GM19238 (cell line): ENCODE measurements at regions not wholly inside any gene's neighbourhood (a gene's known extent, or its start where the extent isn't known, plus 50 kb on each side); places are given as distances from the start of the nearest gene placed in this dataset.
"Not testable (repeated sequence)": the region's sequence is repeated elsewhere in the genome, so short reads cannot be mapped to it uniquely, and the experiment has no call there.

ENCODE experiments used
- DNase-seq: peaks from one replicate; pipeline ENCODE4 v3.0.0; 2011; ENCODE audit warnings: low spot score; ENCODE audit not compliant: insufficient read length

- DNase-seq = not testable (repeated sequence)
Measured at GRCh38 chr6:86872810-86873209, 64.5 kb upstream of the HTR1E start.

- DNase-seq = no peak
Measured at GRCh38 chr6:86871681-86872080, 65.6 kb upstream of the HTR1E start.

DNA sequence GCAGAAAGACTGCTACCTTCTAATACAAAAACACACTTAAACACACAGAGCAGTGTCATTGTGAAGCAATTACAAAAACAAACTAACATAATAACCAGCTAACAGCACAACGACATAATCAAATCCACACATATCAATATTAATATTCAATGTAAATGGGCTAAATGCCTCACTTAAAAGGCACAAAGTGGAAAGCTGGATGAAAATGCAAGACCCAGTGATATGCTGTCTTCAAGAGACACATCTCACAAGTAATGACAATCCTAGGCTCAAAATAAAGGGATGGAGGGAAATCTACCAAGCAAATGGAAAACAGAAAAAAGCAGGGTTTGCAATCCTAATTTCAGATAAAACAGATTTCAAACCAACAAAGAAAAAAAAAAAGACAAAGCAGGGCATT is 67.8 kb upstream of the HTR1E start:
- no peak for DNase-seq

DNA sequence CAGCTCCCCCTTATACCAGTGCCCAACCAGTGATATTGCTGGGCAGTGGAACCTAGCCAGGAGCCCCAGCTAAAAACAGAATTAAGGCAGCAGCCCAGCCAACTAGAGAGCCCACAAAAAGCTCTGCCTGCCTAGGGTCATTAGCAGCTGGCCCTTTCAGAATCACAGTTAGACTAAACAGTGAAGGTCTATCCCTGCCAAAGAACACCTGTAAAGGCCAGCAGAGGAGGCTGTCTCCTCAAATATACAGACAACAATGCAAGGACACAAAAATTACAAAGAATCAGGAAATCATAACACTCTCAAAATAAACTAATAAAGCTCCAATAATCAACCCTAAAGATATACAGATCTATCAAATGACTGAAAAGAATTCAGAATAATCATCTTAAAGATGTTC is 77.8 kb upstream of the HTR1E start:
- no peak for DNase-seq

GRCh38 chr6:86858970-86859369 is 78.4 kb upstream of the HTR1E start:
- DNase-seq = no peak

- DNase-seq = no peak
Measured at GRCh38 chr6:86857783-86858182, 79.5 kb upstream of the HTR1E start.

GRCh38 chr6:86856937-86857563 is 80.3 kb upstream of the HTR1E start:
- DNase-seq = no peak

DNA sequence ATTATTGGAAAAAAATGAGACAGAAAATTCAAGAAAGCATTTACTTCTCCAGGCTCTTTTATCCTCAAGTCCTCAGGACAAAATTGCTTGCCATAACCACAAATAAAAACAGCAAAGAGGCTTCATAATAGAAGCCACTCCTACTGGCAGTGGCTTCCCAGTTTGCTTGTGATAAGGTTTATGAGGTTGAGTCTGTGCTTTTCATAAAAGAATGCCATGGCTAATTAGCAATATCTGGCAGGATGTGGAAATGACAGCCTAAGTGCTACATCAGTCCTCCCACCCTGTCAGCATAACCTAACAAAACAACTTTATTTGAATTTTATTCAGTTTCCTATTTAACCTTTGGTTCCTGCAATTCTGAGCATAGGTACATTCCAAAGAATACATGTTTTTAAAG is 80.9 kb upstream of the HTR1E start:
- DNase-seq = no peak

- DNase-seq = no peak
Measured at GRCh38 chr6:86848986-86849385, 88.3 kb upstream of the HTR1E start.

DNA sequence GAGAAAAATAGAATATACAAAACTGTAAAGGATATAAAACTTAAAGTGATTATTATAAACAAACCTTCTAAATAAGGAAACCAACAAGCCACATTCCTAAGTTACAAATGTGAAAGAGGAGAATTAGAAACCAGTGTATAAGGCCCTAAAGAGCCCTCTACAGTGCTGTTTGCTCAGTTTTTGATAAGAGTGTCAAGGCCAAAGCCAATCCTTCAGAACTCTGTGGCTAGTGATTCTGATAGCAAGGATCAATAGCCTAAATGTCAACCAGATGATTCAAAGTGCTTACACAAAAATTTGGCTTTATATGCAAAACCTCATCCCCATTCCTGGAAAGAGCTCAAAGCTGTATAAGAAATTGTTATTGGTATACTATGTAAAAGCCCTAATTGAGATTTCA is 104.6 kb upstream of the HTR1E start:
- DNase-seq = no peak

GRCh38 chr6:86825436-86825835 is 111.9 kb upstream of the HTR1E start:
- no peak for DNase-seq

DNA sequence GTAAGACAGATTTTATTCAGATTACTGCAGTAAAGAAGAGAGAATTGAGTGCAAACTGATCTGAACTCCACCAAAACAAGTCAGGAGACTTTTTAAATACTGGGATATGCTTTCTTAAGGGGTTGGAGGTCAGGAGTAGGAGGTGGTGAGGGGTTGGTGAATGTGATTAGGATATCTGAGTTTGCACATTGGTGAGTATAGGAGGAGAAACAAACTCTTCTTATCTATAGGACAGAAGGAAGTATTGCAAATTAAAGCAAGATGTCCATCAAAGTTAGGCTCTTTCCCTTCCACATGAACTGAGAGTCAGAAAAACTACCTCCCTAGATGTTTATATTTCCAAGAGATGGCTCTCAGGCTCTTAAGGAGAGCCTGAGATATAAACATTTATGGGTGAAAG is 114.6 kb upstream of the HTR1E start:
- no peak for DNase-seq

DNA sequence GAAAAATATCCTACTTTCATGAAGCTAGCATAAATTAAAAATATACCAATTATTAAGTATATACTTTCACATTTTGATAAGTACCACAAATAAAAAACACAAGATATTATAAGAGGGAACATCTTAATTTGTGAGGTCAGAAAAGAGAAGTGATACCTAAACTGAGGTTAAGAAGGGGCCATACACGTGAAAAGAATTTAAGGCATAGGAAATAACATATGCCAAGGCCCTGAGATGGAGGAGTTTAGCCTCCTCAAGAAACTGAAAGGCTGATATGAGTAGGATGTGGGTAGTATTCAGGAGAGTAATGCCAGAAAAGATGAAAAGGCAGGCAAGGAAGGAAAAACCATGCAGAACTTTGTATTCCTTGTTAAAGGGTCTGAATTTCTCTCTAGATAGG is 116.6 kb upstream of the HTR1E start:
- no peak for DNase-seq

DNA sequence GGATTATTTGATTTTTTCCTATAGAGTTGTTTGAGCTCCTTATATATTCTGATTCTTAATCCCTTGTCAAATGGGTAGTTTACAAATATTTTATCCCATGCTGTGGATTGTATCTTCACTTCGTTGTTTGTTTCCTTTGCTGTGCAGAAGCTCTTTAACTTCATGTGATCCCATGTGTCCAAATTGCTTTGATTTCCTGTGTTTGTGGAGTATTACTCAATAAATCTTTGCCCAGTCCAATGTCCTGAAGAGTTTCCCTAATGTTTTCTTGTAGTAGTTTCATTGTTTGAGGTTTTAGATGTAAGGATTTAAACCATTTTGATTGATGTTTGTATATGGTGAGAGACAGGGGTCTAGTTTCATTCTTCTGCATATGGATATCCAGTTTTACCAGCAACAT is 143.7 kb upstream of the HTR1E start:
- DNase-seq = no peak

DNA sequence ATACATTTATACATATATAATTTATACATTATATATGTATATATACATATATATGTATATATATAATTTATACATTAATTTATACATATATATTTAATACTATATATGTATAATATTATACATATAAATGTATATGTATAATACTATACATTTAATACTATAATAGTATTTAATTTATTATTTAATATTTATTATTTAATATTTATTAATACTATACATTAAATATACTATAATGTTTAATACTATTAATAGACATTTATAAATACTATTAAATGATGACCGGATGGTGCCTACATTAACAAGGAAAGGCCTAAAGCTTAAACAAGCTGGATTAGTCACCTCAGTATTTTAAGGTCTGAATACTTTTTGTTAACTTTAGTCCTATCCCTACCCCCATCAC is 145.9 kb upstream of the HTR1E start:
- DNase-seq = no peak

GRCh38 chr6:86789779-86790411 is 147.4 kb upstream of the HTR1E start:
- DNase-seq = no peak

DNA sequence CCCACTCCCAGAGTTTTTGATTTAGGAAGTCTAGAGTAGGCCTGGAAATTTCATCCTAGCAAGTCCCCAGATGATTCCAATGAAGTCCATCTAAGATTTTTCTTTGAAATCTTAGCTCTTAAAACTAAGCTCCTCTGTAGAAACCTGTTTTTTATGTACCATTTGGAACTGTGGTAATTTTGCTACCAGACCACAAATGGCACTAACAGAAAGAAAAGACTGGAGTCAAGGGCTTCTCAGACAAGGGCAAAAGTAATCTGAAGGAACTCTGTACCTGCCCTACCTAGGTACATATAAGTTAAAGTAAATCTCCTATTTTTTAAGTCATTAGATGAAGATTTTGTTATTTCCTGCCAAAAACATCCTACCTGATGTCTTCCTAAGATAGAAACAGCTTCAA is 155.0 kb upstream of the HTR1E start:
- DNase-seq = no peak

- DNase-seq = no peak
Measured at GRCh38 chr6:86780923-86781322, 156.4 kb upstream of the HTR1E start.

- DNase-seq = no peak
Measured at GRCh38 chr6:86775893-86776292, 161.4 kb upstream of the HTR1E start.

- DNase-seq = no peak
Measured at GRCh38 chr6:86765211-86765610, 172.1 kb upstream of the HTR1E start.

DNA sequence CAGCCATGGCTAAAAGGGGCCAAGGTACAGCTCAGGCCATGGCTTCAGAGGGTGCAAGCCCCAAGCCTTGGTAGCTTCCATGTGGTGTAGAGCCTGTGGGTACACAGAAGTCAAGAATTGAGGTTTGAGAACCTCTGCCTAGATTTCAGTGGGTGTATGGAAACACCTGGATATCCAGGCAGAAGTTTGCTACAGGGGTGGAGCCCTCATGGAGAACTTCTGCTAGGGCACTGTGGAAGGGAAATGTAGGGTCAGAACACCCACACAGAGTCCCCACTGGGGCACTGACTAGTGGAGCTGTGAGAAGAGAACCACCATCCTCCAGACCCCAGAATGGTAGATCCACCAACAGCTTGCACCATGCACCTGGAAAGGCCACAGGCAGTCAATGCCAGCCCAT is 177.4 kb upstream of the HTR1E start:
- DNase-seq = not testable (repeated sequence)

DNA sequence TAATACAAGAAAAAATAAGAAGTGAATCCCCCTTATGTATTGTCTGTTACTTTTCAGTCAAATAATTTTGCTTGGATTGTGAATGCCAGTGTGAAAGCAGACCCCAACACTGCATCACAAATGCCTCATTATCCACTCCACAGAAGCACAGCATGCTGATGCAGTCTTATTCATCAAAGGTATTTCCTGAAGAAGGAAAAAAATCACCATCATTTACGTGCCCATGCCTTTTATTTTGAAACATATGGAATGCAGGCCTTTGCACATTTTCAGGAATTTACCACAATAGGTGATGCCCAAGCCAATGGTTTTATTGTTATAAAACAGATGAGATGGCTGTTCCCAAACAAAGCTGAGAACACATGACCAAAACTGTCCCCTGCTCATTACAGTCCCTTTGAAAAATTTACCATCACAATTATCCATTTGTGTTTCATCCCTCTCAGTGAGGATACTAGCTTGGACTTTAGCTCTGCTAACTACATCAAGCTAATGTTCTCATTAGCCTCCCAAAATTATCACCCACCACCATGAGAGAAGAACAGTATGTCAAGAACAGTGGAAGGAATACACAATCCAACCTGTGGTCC is 180.6 kb upstream of the HTR1E start:
- no peak for DNase-seq

DNA sequence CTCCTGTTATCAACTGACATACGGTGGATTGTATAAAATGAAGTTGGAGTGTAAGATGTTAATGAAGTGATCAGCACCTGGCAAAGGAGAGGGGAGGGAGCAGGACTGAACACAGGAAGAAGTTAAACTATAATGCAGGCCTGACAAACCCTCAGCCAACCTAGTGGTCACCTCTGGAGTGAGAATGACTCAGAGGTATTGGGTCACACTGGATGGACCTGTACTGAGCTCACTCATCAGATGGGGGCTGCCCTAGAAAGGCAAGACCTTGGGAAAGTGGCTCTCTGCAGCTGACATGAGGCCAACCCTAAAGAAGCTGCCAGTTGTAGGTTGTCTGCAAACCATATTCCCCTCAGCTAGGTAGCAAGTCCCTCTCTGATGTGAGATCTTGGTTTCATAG is 193.3 kb upstream of the HTR1E start:
- DNase-seq = no peak
